Neuronal stem cell (in vitro differentiated cells): ENCODE measurements at regions not wholly inside any gene's neighbourhood (a gene's known extent, or its start where the extent isn't known, plus 50 kb on each side); places are given as distances from the start of the nearest gene placed in this dataset.
"Not testable (repeated sequence)": the region's sequence is repeated elsewhere in the genome, so short reads cannot be mapped to it uniquely, and the experiment has no call there.

Experiments used
- DNase-seq: peaks from one replicate; pipeline ENCODE4 v3.0.0-alpha.2; 2013; ENCODE audit warnings: low spot score
- H2AFZ ChIP-seq: one replicate; pipeline ENCODE4 v1.6.1; 2013; ENCODE audit warnings: mild to moderate bottlenecking, low read length, inconsistent platforms
- H2AK5ac ChIP-seq: 2 replicates; pipeline ENCODE4 v1.6.1; 2013; ENCODE audit warnings: low read depth, mild to moderate bottlenecking, inconsistent platforms, low read length, moderate library complexity, mixed read lengths
- H2BK120ac ChIP-seq: 2 replicates; pipeline ENCODE4 v1.6.1; 2013; ENCODE audit warnings: low read depth, mild to moderate bottlenecking, inconsistent platforms, low read length, moderate library complexity, mixed read lengths
- H2BK12ac ChIP-seq: one replicate; pipeline ENCODE4 v1.6.1; 2013; ENCODE audit warnings: low read length, inconsistent platforms
- H2BK15ac ChIP-seq: 2 replicates; pipeline ENCODE4 v1.6.1; 2013; ENCODE audit warnings: mild to moderate bottlenecking, low read length, inconsistent platforms, mixed read lengths
- H2BK5ac ChIP-seq: one replicate; pipeline ENCODE4 v1.6.1; 2013; ENCODE audit warnings: inconsistent platforms, mild to moderate bottlenecking, low read length, moderate library complexity
- H3K14ac ChIP-seq: one replicate; pipeline ENCODE4 v1.6.1; 2013; ENCODE audit warnings: low read length, inconsistent platforms
- H3K18ac ChIP-seq: 2 replicates; pipeline ENCODE4 v1.6.1; 2013; ENCODE audit warnings: low read length, inconsistent platforms
- H3K23ac ChIP-seq: 2 replicates; pipeline ENCODE4 v1.6.1; 2013; ENCODE audit warnings: low read depth, mild to moderate bottlenecking, mixed read lengths, low read length, inconsistent platforms; ENCODE audit not compliant: poor library complexity
- H3K27ac ChIP-seq: replicated peaks from 3 replicates; pipeline ENCODE4 v1.5.1; 2013; ENCODE audit warnings: low read length, inconsistent platforms
- H3K27me3 ChIP-seq, 3 experiments: 2 replicates each; pipeline ENCODE4 v1.6.1; 2013; ENCODE audit warnings: low read length in 3 of 3, mild to moderate bottlenecking in 2 of 3, inconsistent platforms in 1 of 3, low read depth in 1 of 3, mixed read lengths in 1 of 3, moderate library complexity in 1 of 3; ENCODE audit not compliant: control insufficient read depth in 3 of 3, insufficient read depth in 3 of 3
- H3K36me3 ChIP-seq, 2 donors: replicated peaks in 1 of 2; 2 replicates each; pipeline ENCODE4 v1.6.1; 2013; ENCODE audit warnings: low read length in 2 of 2; ENCODE audit not compliant: control insufficient read depth in 2 of 2, insufficient read depth in 2 of 2
- H3K4ac ChIP-seq: 2 replicates; pipeline ENCODE4 v1.6.1; 2013; ENCODE audit warnings: inconsistent platforms, mild to moderate bottlenecking, low read length, moderate library complexity
- H3K4me1 ChIP-seq, 2 donors: 1 replicate in 1 of 2; 2 replicates in 1 of 2; pipeline ENCODE4 v1.6.1; 2013; ENCODE audit warnings: low read length in 2 of 2, low read depth in 1 of 2; ENCODE audit not compliant: control insufficient read depth in 2 of 2, insufficient read depth in 1 of 2
- H3K4me2 ChIP-seq: one replicate; pipeline ENCODE4 v1.6.1; 2013; ENCODE audit warnings: mild to moderate bottlenecking, low read length, inconsistent platforms; ENCODE audit not compliant: insufficient read depth, poor library complexity, severe bottlenecking
- H3K4me3 ChIP-seq, 2 donors: 2 replicates each; pipeline ENCODE4 v1.5.1; 2013; ENCODE audit warnings: low read length in 2 of 2, mild to moderate bottlenecking in 2 of 2, inconsistent platforms in 1 of 2, moderate library complexity in 1 of 2
- H3K79me1 ChIP-seq: one replicate; pipeline ENCODE4 v1.6.1; 2013; ENCODE audit warnings: low read depth, mild to moderate bottlenecking, inconsistent platforms, low read length, moderate library complexity
- H3K9ac ChIP-seq: one replicate; pipeline ENCODE4 v1.6.1; 2013; ENCODE audit warnings: mild to moderate bottlenecking, low read depth, low read length, inconsistent platforms; ENCODE audit not compliant: poor library complexity
- H3K9me3 ChIP-seq, 2 donors: replicated peaks in 1 of 2; 2 replicates each; pipeline versions ENCODE3 to v1.6.1; 2013; ENCODE audit warnings: low read length in 2 of 2, mild to moderate bottlenecking in 2 of 2, inconsistent platforms in 1 of 2, low read depth in 1 of 2, mixed read lengths in 1 of 2, moderate library complexity in 1 of 2; ENCODE audit not compliant: control insufficient read depth in 2 of 2, insufficient read depth in 1 of 2
- H4K8ac ChIP-seq: one replicate; pipeline ENCODE4 v1.6.1; 2013; ENCODE audit warnings: low read depth, mild to moderate bottlenecking, inconsistent platforms, low read length, moderate library complexity
- H4K91ac ChIP-seq: one replicate; pipeline ENCODE4 v1.6.1; 2013; ENCODE audit warnings: low read length, low read depth, mild to moderate bottlenecking, inconsistent platforms; ENCODE audit not compliant: poor library complexity
- WGBS, 2 donors: extraction: QIAGEN DNeasy Blood & Tissue Kit; methylation state at CpG; one replicate each; pipeline ENCODE4 v1.1.7; 2013; ENCODE audit warnings: missing lambda C conversion rate in 2 of 2, mixed read lengths in 1 of 2; ENCODE audit not compliant: insufficient read length in 2 of 2, insufficient replicate concordance in 1 of 2; ENCODE audit errors: extremely low coverage in 2 of 2; 5-methylcytosine and 5-hydroxymethylcytosine counted together

GRCh38 chr1:213345621-213346020 lies 294.6 kb downstream of the RPS6KC1 start:
- no peak overlapping the region for H3K9ac ChIP-seq
- H3K4me2 ChIP-seq = no peak overlapping the region
- H3K23ac ChIP-seq = no peak overlapping the region
- no peak overlapping the region for H2AFZ ChIP-seq
- H2BK5ac ChIP-seq = no peak overlapping the region
- no peak overlapping the region for H2BK120ac ChIP-seq
- H3K27me3 ChIP-seq = no peaks in the 10 kb centered on the region
- H4K8ac ChIP-seq = no peak overlapping the region
- no peaks in the 10 kb centered on the region for H3K36me3 ChIP-seq
- no peak overlapping the region for H4K91ac ChIP-seq
- no peak for DNase-seq
- H3K9me3 ChIP-seq = no peaks in the 10 kb centered on the region
- no peak overlapping the region for H3K4ac ChIP-seq
- no peak overlapping the region for H3K27ac ChIP-seq
- no peaks in the 10 kb centered on the region for H3K4me1 ChIP-seq
- no peak overlapping the region for H2AK5ac ChIP-seq
- H2BK15ac ChIP-seq = no peak overlapping the region
- no peak overlapping the region for H3K18ac ChIP-seq
- no peaks in the 10 kb centered on the region for H3K79me1 ChIP-seq
- H3K14ac ChIP-seq = no peak overlapping the region
- H2BK12ac ChIP-seq = no peak overlapping the region
- no CpG with 5 or more reads among the region's 1 CpG for WGBS, 2 donors
- H3K4me3 ChIP-seq = no peak overlapping the region

- whole genome bisulfite sequencing, 2 donors = no CpG with 5 or more reads among the region's 5 CpGs
Observed at GRCh38 chr1:213357403-213357802, 306.4 kb downstream of the RPS6KC1 start.

GRCh38 chr1:213358368-213358767 lies 307.3 kb downstream of the RPS6KC1 start:
- WGBS, 2 donors = no CpG with 5 or more reads among the region's 1 CpG
- not testable (repeated sequence) for H3K4me3 ChIP-seq, H3K23ac ChIP-seq, H3K4me2 ChIP-seq, H3K18ac ChIP-seq, H2AK5ac ChIP-seq, H3K9ac ChIP-seq, H2BK120ac ChIP-seq, H2BK12ac ChIP-seq, H4K8ac ChIP-seq, H3K14ac ChIP-seq, DNase-seq, H3K36me3 ChIP-seq, H3K79me1 ChIP-seq, H3K27me3 ChIP-seq, H3K27ac ChIP-seq, H2BK15ac ChIP-seq, H4K91ac ChIP-seq, H3K4ac ChIP-seq, H3K9me3 ChIP-seq, H3K4me1 ChIP-seq, H2BK5ac ChIP-seq, H2AFZ ChIP-seq

More at GRCh38 chr1:213357403-213357802, 306.4 kb downstream of the RPS6KC1 start:
- no peak overlapping the region for H3K4me2 ChIP-seq
- H2BK5ac ChIP-seq = no peak overlapping the region
- H3K14ac ChIP-seq = no peak overlapping the region
- no peak overlapping the region for H3K23ac ChIP-seq
- H3K4ac ChIP-seq = no peak overlapping the region
- no peaks in the 10 kb centered on the region for H3K4me1 ChIP-seq
- no peak overlapping the region for H2AK5ac ChIP-seq
- H2BK15ac ChIP-seq = no peak overlapping the region
- no peaks in the 10 kb centered on the region for H3K79me1 ChIP-seq
- H3K9me3 ChIP-seq = peaks cover 0 to 10% of the 10 kb centered on the region in 2 donors
- H3K36me3 ChIP-seq = no peaks in the 10 kb centered on the region
- H3K27me3 ChIP-seq = no peaks in the 10 kb centered on the region
- no peak overlapping the region for H4K91ac ChIP-seq
- H3K18ac ChIP-seq = no peak overlapping the region
- H2BK120ac ChIP-seq = no peak overlapping the region
- no peak overlapping the region for H3K27ac ChIP-seq
- no peak overlapping the region for H2BK12ac ChIP-seq
- H4K8ac ChIP-seq = no peak overlapping the region
- H3K4me3 ChIP-seq = no peak overlapping the region
- DNase-seq = no peak
- no peak overlapping the region for H2AFZ ChIP-seq
- H3K9ac ChIP-seq = no peak overlapping the region

- H3K9me3 ChIP-seq = peaks cover 0 to 7% of the 10 kb centered on the region in 2 donors
- no peak overlapping the region for H3K14ac ChIP-seq
- no peaks in the 10 kb centered on the region for H3K79me1 ChIP-seq
- H4K8ac ChIP-seq = no peak overlapping the region
- no peak overlapping the region for H2BK15ac ChIP-seq
- no peak overlapping the region for H3K27ac ChIP-seq
- no peak overlapping the region for H3K9ac ChIP-seq
- no peak overlapping the region for H2AK5ac ChIP-seq
- no CpG with 5 or more reads among the region's 1 CpG for WGBS, 2 donors
- H3K4me3 ChIP-seq = no peak overlapping the region
- no peak overlapping the region for H3K18ac ChIP-seq
- H3K27me3 ChIP-seq = no peaks in the 10 kb centered on the region
- H3K4ac ChIP-seq = no peak overlapping the region
- H2BK5ac ChIP-seq = no peak overlapping the region
- H2BK12ac ChIP-seq = no peak overlapping the region
- no peak overlapping the region for H3K23ac ChIP-seq
- H4K91ac ChIP-seq = no peak overlapping the region
- no peaks in the 10 kb centered on the region for H3K36me3 ChIP-seq
- H3K4me1 ChIP-seq = no peaks in the 10 kb centered on the region
- no peak overlapping the region for H2BK120ac ChIP-seq
- no peak overlapping the region for H3K4me2 ChIP-seq
- DNase-seq = no peak
- no peak overlapping the region for H2AFZ ChIP-seq
Observed at GRCh38 chr1:213362598-213362997, 311.6 kb downstream of the RPS6KC1 start.
